ENCODE measurements at regions not wholly inside any gene's neighbourhood (a gene's known extent, or its start where the extent isn't known, plus 50 kb on each side); places are given as distances from the start of the nearest gene placed in this dataset.

GRCh38 chr22:22712092-22712658 is 67.8 kb downstream of the GGTLC2 start:
- TF ChIP-seq CTCF (IDR thresholded peaks at IDR 0.05): no peak
- Mint-ChIP-seq H3K36me3 (ENCODE audit: low read depth) (no peaks in the 10 kb centered on the region), H3K4me3 (no peak overlapping the region), H3K4me1 (ENCODE audit: low read depth) (no peaks in the 10 kb centered on the region), H3K27me3 (no peaks in the 10 kb centered on the region), H3K27ac (no peak overlapping the region), H3K9me3 (no peaks in the 10 kb centered on the region)
- intact Hi-C loops (cut with micrococcal nuclease): no loop called here
- CTCF ChIA-PET: interaction anchor here (0.6 to 1.2 kb wide), 6 partner anchors 10 to 172 kb away, joined by 3 to 4 read pairs (median 3); no protein-coding TSS in a partner anchor
- ATAC-seq: no peak
- no peak for DNase-seq
- POLR2A ChIA-PET: interaction anchor here (2.3 kb wide), 1 partner anchor 9 kb away, joined by 5 read pairs; no protein-coding TSS in a partner anchor

- no peaks in the 10 kb centered on the region for H3K36me3 Mint-ChIP-seq (ENCODE audit: low read depth)
- no peaks in the 10 kb centered on the region for H3K9me3 Mint-ChIP-seq
- no peak for ATAC-seq
- H3K4me3 Mint-ChIP-seq: no peak overlapping the region
- POLR2A ChIA-PET: interaction anchor here (2.3 kb wide), 1 partner anchor 9 kb away, joined by 5 read pairs; no protein-coding TSS in a partner anchor
- DNase-seq: no peak
- TF ChIP-seq CTCF (IDR thresholded peaks at IDR 0.05): no peak
- peaks cover 3% of the 10 kb centered on the region for H3K4me1 Mint-ChIP-seq (ENCODE audit: low read depth)
- CTCF ChIA-PET: interaction anchor here (1.2 kb wide), 1 partner anchor 8 kb away, joined by 3 read pairs; no protein-coding TSS in a partner anchor
- no peaks in the 10 kb centered on the region for H3K27me3 Mint-ChIP-seq
- intact Hi-C loops (cut with micrococcal nuclease): no loop called here
- no peak overlapping the region for H3K27ac Mint-ChIP-seq
Measured at GRCh38 chr22:22712666-22713365, 68.4 kb downstream of the GGTLC2 start.

- H3K27ac Mint-ChIP-seq: no peak overlapping the region
- intact Hi-C loops (cut with micrococcal nuclease): no loop called here
Measured at GRCh38 chr22:22713416-22713815, 69.0 kb downstream of the GGTLC2 start.

GRCh38 chr22:22714600-22715335 is 70.4 kb downstream of the GGTLC2 start:
- DNase-seq (no peak), ATAC-seq (no peak)
- intact Hi-C loops (cut with micrococcal nuclease): no loop called here
- Mint-ChIP-seq H3K36me3 (ENCODE audit: low read depth) (no peaks in the 10 kb centered on the region), H3K27ac (no peak overlapping the region), H3K27me3 (no peaks in the 10 kb centered on the region), H3K9me3 (no peaks in the 10 kb centered on the region), H3K4me1 (ENCODE audit: low read depth) (peaks cover 10% of the 10 kb centered on the region), H3K4me3 (no peak overlapping the region)
- ChIA-PET CTCF (interaction anchor here (1.2 kb wide), 1 partner anchor 38 kb away, joined by 3 read pairs; no protein-coding TSS in a partner anchor), POLR2A (no interaction called here)
- no peak for TF ChIP-seq CTCF (IDR thresholded peaks at IDR 0.05)

More at GRCh38 chr22:22713416-22713815, 69.0 kb downstream of the GGTLC2 start:
- Mint-ChIP-seq H3K4me3 (no peak overlapping the region), H3K27me3 (no peaks in the 10 kb centered on the region), H3K36me3 (ENCODE audit: low read depth) (no peaks in the 10 kb centered on the region), H3K9me3 (no peaks in the 10 kb centered on the region), H3K4me1 (ENCODE audit: low read depth) (peaks cover 5% of the 10 kb centered on the region)
- no peak for TF ChIP-seq CTCF (IDR thresholded peaks at IDR 0.05)
- ATAC-seq (no peak), DNase-seq (no peak)
- CTCF ChIA-PET: interaction anchor here (1.0 to 1.2 kb wide), 2 partner anchors 8 to 250 kb away, joined by 3 read pairs; no protein-coding TSS in a partner anchor
- POLR2A ChIA-PET: interaction anchor here (2.3 kb wide), 1 partner anchor 10 kb away, joined by 5 read pairs; no protein-coding TSS in a partner anchor

Measured in activated CD8-positive, alpha-beta T cell treated with anti-CD3 and anti-CD28 coated beads for 36 hours (primary cell).